NCI-H524 treated with DMSO at 0.1 percent for 48 hours (cell line): ENCODE measurements at regions not wholly inside any gene's neighbourhood (a gene's known extent, or its start where the extent isn't known, plus 50 kb on each side); places are given as distances from the start of the nearest gene placed in this dataset.
A peak's percentile ranks its signal among the peaks of the same experiment; 100 is the strongest.
"Not testable (repeated sequence)": the region's sequence is repeated elsewhere in the genome, so short reads cannot be mapped to it uniquely, and the experiment has no call there.

Experiments
- DNase-seq: peaks from one replicate; lab custom pipeline; 2025; lab: John Stamatoyannopoulos, UW

DNA sequence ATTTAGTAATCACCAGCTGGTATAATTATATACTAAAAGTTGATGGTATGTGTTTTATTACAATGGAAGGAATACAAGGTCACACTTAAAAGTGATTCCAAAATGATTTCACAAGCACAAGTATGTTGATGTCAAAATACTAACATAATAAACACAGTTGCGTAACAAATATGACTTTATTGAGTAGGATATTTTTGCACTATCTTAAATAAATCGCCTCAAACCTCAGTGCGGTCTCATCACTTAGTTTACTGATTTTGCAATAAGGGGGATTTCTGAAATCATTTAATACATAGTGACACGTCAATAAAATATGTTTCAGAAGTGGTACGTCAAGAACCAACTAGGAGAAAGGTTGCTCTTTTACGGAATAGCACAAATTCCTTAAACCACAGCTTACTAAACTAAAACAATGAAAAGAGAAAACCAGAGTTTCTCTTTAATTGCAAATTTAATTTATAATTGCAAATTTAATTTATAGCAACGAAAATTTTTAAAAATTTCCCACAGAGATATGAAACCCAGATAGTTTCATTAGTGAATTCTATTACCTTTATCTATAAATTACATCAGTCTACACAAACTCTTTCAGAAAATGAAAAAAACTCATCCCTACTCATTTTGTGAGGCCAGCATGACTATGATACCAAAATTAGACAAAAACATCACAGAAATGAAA, 304.0 kb upstream of the REG3G start:
- no peak for DNase-seq

DNA sequence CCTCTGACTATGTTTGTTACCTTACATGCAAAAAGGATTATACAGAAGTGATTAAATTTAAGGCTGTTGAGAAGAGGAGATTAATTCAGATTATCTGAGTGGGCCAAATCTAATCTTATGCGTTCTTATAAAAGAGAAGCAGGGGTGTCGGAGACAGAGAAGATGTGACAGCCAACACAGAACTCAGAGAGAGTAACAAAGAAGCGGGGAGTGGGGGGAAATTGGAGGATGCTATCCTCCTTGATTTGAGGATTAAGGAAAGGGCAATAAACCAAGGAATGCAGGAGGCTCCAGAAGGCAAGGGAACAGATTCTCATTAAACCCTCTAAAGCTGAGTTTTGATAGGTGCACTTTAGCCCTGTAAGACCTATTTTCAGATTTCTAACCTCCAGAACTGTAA, 291.3 kb upstream of the REG3G start:
- DNase-seq = peak; percentile 91

DNA sequence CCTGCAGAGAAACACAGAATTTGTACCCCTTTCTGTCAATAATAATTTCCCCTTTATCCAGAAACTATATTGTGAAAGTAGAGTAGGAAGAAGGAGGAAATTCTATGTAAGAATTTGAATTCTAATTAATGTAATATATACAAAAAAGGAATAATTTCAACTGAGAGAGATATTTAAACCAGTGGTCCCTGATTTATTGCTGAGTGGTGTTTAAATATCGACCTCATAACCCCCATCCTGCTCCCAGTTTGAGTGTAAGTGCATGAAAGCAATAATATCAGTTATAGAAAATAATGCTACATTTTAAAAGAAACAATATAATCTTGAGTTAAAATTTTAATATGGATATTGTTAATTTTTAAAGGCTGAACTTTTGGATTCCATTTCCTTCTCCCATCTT, 286.2 kb upstream of the REG3G start:
- DNase-seq = no peak

DNA sequence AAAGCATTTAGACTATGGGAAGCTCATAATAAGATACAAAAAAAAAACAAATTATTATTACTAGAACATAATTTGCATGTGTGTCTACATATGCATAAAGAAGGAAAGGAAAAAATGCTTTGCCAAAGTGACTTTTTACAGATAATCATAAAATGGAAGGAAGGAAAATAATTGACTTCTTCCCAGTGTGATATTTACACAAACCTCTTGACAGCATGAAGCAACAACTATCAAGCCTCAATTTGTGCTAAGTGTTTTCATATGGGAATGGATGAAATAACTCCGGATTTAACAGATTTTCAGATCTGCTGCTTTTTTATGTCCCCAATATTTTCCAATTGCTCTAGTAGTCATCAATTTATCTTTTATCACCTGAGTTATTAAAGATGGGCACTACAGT, 275.9 kb upstream of the REG3G start:
- no peak for DNase-seq

DNA sequence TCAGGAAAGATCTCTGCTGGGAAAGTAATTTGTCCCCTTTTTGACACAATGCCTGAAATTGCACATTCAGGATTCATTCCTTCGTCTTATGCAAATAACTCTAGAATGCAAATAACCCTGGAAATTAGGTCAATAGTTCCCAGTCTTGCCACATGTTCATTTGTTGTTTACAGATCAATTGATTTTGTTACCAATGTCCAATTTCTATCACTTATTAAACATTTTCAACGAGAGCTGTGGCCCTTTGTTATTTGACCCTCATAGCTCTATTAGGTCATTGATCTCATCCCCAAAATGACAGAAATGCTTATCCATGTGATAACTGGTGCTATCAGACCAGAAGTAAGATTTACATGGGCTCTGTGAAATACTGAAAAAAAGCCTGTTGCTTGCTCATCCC, 275.3 kb upstream of the REG3G start:
- no peak for DNase-seq

DNA sequence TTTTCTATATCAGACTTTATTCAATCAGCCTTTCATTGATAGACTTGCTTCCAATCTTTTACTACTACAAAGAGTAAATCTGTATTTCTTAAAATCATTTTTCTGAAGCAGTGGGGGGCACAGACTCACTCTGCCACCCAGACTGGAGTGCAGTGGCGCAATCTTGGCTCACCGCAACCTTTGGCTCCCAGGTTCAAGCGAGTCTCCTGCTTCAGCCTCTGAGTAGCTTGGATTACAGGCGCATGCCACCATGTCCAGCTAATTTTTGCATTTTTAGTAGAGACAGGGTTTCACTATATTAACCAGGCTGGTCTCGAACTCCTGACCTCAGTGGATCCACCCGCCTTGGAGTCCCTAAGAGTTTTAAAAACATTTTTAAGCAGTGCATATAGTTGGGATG, 270.6 kb upstream of the REG3G start:
- DNase-seq = no peak

DNA sequence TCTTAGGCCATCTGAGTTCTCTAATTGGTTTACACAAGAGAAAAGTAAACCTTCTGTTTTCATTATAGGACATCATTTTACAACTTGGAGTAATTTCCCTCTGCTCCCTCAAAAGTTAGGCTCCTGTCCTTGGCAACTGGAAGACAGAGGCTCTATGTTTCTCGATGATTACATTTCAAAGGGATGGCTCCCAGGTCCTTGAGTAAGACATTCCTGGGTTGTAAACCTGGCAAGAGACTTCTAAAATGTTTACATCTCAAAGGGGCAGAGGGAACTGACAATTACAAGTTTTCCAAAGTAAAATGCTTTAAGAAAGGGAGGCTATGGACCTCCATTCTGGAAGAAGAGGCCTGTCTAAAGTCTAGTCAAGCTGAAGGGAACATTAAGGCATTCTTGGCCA, 268.3 kb upstream of the REG3G start:
- no peak for DNase-seq

DNA sequence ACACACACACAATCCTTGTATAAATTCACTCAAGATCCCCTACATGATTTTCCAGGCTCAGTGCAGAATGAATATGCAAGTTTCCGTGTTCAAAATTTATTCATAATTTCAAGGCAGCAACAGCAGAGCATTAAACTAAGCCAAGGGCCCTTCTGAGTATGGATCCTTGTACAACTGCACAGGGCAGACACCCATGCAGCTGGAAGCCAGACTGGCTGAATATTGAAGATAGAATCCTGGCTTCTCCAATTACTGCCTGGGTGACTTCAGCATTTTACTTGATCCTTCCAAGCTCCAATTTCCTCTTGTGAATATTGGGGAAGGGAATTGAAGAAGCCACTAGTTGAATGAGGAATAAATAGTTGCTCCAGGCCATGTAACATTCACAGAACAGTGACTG, 267.9 kb upstream of the REG3G start:
- DNase-seq = no peak

DNA sequence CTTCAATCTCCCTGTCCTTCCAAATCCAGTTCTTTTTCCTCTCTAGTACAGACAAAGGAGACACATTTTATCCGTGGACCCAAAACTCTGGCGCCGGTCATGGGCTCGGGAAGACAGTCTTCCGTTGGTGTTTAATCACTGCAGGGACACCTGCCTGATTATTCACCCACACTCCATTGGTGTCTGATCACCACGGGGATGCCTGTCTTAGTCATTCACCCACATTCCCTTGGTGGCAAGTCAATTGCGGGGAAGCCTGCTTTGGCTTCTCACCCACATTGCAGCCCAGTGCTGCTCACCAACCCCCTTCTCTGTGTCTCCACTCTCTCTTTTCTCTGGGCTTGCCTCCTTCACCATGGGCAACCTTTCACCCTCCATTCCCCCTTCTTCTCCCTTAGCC, 266.7 kb upstream of the REG3G start:
- DNase-seq = not testable (repeated sequence)

DNA sequence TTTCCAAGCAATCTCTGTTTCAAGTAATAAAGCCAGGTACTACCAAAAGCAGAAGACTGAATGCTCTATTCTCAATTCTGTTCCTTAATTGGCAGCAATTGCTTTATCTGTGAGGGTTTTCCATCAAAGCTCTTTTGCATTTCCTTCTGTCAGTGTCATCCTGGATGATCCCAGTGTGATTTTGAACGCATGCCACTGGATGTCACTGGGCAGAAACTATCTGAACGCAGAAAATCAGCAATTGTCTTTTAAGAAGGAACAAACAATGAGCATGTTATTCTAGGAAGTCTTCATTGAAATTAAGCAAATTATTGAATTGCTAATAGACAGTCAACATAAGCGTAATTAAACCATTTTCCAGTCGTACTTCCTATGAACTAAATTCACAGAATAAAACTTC, 259.0 kb upstream of the REG3G start:
- no peak for DNase-seq

DNA sequence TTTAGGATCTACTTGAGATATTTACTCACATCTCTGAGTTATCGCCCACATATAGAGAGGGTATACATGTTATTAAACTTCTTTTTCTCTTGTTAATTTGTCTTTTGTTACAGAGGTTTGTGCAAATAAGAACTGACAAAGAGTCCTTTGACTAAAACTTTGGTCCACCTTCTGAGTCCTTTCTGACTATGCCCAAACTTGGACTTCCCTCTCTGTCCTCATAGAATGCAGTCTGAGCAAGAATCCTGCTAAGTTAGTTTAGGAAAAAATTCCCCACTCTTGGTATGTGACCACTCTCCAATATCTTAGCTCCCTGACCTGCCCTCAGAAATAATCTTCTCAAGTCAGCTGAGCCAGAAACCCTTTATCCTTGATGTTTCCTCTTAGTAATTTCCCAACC, 257.5 kb upstream of the REG3G start:
- DNase-seq = no peak

DNA sequence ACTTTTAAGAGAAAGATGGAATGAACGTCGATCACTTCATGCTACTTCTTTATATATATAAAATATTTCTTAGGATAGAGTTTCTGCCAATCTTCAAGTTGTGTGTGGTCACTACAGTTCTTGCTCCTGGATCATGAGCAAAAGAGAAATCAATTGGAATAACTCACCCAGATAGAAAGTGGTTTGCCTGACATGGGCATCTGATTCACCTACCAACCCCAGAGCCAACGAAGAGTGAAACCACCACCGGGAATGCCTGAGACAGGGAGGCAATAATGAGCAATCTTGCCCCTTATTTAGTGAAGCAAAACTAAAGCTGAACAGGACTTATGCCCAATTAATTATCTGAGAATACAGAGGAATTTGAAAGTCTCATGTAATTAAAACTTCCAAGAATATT, 250.2 kb upstream of the REG3G start:
- no peak for DNase-seq

DNA sequence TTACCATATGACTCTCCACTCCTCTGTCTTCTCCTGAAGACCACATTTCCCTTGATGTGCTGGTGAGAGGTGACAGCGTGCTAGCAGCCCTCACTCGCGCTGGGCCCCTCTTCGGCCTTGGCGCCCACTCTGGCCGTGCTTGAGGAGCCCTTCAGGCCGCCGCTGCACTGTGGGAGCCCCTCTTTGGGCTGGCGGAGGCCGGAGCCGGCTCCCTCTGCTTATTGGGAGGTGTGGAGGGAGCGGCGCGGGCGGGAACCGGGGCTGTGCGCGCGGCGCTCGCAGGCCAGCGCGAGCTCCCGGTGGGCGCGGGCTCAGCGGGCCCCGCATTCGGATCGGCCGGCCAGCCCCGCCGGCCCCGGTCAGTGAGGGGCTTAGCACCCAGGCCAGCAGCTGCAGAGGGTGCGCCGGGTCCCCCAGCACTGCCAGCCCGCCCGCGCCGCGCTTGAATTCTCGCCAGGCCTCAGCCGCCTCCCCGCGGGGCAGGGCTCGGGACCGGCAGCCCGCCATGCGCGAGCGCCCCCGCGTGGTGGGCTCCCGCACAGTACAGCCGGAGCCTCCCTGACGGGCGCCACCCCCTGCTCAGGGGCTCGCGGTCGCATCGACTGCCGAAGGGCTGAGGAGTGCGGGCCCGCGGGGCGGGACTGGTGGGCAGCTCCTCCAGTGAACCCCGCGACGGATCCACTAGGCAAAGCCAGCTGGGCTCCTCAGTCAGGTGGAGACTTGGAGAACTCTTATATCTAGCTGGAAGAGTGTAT, 246.6 kb upstream of the REG3G start:
- DNase-seq = no peak

DNA sequence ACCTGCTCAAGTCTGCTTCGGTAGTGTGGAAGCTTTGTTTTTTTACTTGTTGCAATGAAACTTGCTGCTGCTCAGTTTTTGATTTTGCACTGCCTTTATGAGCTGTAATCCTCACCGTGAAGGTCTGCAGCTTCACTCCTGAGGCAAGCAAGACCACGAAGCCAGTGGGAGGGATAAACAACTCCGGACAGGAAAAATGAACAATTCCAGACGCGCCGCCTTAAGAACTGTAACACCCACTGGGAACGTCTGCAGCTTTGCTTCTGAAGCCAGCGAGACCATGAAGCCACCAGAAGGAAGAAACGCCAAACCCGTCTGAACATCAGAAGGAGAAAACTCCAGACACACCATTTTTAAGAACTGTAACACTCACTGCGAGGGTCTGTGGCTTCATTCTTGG, 245.7 kb upstream of the REG3G start:
- no peak for DNase-seq

DNA sequence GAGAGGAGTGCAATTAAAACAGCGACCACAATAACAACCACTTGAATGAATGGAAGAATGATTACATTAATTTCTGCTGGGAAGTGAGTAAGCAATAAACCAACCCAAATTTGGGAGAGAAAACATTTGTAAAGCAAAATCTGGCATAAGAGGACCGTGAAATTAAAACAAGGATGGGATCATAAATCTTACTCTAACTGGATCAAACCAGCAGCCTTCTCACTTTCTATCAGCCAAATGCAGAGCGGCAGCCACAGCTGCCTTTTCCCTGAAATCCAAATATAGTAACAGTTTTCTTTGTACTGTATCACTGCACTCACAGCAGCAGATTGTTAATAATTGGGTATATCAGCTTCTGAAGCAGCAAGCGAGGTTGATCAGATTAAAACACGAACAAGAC, 245.2 kb upstream of the REG3G start:
- DNase-seq = no peak

DNA sequence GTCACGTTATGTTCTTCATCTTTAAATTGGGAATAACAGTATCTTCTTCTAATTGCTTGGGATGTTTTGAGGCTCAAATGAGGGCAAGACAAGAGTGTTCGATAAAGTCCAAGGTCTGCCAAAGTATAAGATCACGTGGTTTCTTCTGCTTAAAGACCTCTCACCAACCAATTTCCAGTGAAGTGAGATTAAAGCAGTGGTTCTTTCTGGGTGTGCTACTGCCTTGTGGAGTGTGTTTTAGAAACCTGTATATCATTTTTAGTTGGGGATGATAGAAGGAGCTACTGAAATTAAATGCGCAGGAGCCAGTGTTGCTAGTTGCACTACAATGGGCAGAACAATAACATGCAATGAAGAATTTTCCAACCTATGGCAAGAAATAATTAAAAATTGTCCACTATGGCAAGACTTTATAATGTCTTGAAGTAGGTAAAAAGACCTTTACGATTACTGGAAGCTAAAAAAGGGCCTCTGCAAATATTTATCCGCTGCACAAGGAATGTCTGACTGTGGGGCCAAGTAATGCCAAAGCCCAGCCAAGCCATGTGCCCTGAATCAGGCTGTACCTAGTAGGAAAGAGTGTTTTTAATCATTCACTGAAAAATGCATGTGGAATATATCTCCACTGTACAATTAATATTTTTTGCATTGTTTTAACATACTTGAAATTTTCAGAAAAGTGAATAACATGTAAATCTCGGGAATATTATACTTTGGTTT, 244.5 kb upstream of the REG3G start:
- DNase-seq = no peak

DNA sequence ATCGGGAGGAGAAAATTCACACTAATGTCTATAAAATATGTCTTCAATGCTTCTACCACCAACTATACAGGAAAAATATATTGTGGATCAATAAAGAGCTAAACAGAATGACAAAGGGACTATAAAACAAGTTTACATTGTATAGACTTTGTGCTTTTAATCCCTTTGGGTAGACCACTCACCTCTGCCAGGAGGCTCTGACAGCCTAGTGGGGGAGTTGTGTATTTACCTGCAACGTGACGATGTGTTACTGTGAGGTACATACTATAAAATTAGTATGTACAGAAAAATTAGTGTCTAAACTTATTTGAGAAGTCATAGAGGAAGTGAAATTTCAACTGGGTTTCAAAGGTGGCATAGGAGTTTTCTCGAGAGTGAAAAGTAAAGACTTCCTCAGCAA, 243.3 kb upstream of the REG3G start:
- DNase-seq = no peak

DNA sequence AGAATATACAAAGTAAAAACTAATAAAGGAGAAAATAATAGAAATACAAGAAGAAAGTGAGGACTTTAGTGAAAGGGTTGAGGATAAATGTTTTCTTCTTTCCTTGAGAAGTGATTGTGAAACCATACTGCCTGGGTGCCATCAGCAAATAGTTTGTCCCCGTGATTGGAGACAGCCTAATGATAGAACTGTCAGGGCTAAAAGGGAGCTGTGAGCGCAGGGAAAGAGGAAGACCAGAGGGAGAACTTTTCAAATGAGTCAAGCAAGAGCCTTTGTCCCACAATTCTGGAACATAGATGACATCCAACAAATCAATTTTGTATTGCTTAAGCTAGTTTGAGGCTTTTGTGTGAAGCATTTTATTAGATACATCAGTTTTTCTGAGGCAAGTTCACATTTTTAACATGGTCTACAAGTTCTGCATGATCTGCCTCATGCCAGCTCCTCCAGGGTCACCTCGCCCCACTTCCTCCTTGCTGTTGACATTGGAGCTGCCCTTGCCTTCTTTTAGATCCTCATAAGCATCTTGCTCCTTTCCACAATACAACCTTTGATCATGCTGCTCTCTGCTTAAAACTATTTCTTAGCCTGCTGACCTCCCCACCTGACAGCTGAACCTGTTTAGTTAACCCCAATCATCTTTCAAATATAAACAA, 213.4 kb upstream of the REG3G start:
- no peak for DNase-seq

DNA sequence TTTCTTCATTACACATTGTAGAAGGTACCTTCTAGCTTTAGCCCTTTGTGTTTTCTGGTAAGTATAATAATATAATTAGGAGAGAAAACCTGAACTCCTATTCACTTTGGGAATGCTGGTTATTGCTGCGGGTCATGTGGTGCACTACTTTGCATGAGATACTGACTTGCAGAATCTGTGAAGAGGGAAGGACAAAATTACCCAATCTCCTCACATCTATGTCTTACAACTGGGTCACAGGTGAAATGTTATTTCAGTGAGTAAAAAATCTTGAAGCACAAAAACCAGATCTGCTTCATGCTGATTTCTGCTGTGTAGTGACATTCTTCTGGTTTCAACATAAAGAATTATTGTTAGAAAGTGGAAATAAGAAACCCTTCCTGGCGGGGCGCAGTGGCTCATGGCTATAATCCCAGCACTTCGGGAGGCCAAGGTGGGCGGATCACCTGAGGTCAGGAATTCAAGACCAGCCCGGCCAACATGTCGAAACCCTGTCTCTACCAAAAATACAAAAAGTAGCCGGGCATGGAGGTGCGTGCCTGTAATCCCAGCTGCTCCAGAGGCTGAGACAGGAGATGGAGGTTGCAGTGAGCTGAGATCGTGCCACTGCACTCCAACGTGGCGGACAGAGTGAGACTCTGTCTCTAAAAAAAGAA, 211.0 kb upstream of the REG3G start:
- DNase-seq = no peak

DNA sequence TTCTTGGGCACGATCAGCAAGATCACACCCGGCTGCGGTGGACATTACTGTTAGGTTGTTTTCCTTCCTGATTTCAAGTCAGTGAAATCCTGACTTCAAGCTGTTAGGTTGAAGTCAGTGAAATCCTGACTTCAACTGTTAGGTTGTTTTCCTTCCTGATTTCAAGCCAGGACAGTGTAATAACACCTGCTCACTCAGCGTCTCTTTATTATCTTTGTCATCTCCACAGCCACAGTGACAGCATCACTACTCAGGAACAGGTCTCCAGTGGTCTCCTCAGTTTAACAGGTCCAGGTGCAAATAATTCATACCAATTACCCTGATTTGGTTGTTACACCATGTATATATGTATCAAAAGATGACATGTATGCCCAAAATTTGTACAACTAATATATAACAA, 208.1 kb upstream of the REG3G start:
- no peak for DNase-seq

DNA sequence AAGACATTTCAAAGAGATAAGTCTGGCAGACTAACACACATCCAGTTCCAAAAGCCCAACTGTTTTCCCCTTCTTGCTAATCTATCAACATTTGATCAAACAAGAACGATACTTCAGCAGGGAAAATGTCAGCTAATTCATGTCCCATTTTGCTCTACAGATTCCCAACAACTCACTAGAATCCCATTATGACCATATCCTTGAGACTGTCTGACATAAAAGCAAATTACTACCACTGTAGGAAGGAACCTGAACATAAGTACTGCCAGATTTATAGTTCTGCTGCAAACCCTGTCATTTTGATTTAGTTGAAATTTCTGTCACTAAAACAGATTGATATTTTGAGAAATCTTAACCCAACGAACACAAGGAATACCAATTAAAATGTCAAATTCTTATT, 193.0 kb upstream of the REG3G start:
- no peak for DNase-seq

DNA sequence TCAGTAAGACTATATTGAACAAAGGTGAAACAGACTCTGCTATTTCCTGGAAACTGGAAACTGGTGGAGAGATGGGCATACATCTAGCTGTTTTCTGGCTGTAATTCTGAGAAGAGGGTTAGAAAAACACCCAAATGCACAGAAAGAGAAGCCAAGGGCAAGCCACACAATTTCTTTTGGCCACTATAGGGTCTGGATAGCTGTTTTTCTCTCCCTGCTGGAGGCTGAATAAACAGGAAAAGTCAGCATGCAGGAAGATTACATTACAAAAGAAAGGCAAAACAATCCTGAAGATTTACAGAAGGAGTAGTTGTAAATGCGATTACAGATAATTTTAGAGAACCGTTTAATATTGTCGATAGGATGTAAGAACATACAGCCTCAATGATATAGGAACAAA, 186.2 kb upstream of the REG3G start:
- no peak for DNase-seq
